Suppressor macrophage (primary cell): ENCODE measurements at regions not wholly inside any gene's neighbourhood (a gene's known extent, or its start where the extent isn't known, plus 50 kb on each side); places are given as distances from the start of the nearest gene placed in this dataset.
A peak's percentile ranks its signal among the peaks of the same experiment; 100 is the strongest.
"Not testable (repeated sequence)": the region's sequence is repeated elsewhere in the genome, so short reads cannot be mapped to it uniquely, and the experiment has no call there.

Source experiments
- DNase-seq, 4 experiments: peaks; one replicate each; pipeline ENCODE4 v3.0.0-alpha.2; 2020 to 2022

GRCh38 chr21:32823296-32823695 is 51.7 kb upstream of the PAXBP1 start:
- not testable (repeated sequence) for DNase-seq

- DNase-seq: no peak
Measured at GRCh38 chr21:32824950-32825349, 53.4 kb upstream of the PAXBP1 start.

GRCh38 chr21:32826329-32827167 is 55.0 kb upstream of the PAXBP1 start:
- DNase-seq: peak; percentile 50 to 76 (median 66)

DNA sequence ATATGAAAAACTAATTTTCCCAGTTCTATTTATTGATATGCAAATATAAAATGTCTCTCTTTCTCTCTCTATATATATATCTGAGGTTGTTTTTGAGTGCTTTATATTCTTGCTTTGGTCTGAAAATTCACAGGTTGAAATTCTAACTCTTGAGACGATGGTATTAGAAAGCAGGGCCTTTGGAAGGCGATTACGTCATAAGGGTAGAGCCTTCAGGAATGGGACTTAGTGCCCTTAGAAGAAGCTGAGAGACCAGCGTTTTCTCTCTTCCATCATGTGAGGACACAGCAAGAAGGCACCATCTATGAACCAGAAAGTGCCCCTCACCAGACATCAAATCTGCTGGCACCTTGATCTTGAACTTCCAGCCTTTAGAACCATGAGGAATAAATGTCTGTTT is 57.4 kb upstream of the PAXBP1 start:
- DNase-seq: no peak

DNA sequence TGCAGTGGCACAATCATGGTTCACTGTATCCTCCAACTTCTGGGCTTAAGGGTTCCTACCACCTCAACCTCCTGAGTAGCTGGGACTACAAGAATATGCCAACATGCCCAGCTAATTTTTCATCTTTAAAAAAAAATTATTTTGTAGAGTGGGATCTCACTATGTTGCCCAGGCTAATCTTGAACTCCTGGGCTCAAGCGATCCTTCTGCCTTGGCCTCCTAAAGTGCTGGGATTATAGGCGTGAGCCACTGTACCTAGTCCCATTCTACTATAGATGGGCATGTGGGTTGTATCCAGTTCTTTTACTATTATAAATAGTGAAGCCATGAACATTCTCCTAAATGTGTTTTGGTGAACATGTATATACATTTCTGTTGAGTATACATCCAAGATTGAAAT is 57.9 kb upstream of the PAXBP1 start:
- no peak for DNase-seq

DNA sequence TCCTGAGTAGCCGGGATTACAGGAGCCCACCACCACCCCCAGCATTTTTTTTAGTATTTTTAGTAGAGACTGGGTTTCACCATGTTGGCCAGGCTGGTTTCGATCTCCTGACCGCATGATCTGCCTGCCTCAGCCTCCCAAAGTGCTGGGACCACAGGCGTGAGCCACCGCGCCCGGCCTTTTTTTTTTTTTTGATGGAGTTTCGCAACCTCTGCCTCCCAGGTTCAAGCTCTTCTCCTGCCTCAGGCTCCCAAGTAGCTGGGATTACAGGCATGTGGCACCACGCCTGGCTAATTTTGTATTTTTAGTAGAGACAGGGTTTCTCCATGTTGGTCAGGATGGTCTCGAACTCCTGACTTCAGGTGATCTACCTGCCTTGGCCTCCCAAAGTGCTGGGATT is 60.2 kb upstream of the PAXBP1 start:
- DNase-seq: not testable (repeated sequence)

- no peak for DNase-seq
Measured at GRCh38 chr21:32834211-32834915, 62.8 kb upstream of the PAXBP1 start.

GRCh38 chr21:32834916-32835235 is 63.3 kb upstream of the PAXBP1 start:
- DNase-seq: no peak

DNA sequence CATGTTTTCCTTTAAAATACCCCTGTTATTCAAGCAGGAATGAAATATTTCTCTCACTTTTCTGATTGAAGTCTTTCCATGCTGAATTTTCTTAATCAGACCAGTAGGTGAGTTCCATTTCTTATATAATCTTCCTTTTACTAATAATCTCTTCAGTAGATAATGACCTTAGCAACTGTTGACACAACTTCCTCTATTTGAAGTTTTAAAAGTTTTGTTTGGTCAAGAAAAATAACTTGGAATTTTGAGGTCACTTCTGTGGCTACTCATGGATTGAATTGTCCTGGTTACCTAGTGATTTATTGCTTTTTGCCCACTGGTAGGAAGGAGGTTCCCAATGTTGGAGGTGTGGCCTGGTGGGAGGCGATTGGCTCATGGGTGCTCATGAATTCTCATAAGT is 70.6 kb upstream of the PAXBP1 start:
- DNase-seq: peak in 1 of 4 experiments; percentile 15

GRCh38 chr21:32843561-32843960 is 72.0 kb upstream of the PAXBP1 start:
- no peak for DNase-seq

DNA sequence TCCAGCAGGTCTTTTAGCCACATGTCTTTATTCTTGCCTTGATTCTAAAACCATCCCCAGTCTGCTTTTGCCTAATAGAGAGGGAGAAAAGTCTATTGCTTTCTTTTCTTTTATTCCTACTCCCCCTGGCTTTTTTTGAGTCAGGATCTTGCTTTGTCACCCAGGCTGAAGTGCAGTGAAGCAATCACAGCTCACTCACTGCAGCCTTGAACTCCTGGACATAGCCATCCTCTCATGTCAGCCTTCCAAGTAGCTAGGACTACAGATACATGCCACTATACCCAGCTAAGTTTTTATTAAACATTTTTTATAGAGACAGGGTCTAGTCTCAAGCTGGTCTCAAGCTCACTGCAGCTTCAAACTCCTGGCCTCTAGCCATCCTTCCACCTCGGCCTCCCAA is 72.5 kb upstream of the PAXBP1 start:
- DNase-seq: no peak

- DNase-seq: peak in 2 of 4 experiments; percentile 32 to 36
Measured at GRCh38 chr21:32844653-32845436, 73.3 kb upstream of the PAXBP1 start.

GRCh38 chr21:32858628-32859027 is 87.1 kb upstream of the PAXBP1 start:
- no peak for DNase-seq

GRCh38 chr21:32860399-32860798 is 88.8 kb upstream of the PAXBP1 start:
- no peak for DNase-seq

DNA sequence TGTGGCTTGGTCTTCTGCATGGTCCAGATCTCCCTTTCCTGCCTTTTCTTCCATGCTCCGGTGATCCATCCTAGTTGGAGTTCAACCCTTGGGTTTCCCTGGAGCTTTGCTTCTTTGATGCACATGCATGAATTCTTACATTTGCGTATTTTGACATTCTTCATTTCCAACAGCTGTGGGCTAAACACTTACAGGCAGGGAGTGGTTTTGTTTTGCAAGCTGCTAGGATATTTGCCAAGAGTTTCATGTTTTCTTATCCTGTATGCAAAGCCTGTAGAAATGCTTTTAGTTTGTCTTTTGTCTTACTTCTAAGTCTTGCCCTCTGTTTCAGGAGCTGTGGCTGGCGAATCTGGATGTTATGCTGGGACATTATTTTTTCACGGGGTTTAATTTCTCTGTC is 90.3 kb upstream of the PAXBP1 start:
- no peak for DNase-seq

- no peak for DNase-seq
Measured at GRCh38 chr21:32867597-32867996, 96.0 kb upstream of the PAXBP1 start.

- no peak for DNase-seq
Measured at GRCh38 chr21:32868631-32869454, 97.3 kb upstream of the PAXBP1 start.

DNA sequence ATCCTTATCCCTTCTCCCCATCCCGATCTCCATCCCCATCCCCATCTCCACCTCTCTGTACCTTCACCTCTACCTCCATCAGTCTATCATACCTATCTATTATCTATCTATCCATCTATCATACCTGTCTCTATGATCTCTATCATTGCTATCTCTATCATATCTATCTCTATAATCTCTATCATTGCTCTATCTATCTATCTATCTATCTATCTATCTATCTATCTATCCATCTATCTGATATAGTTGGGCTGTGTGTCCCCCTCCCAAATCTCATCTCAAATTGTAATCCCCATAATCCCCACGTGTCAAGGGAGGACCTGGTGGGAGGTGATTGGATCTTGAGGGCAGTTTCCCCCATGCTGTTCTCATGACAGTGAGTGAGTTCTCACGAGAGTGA is 97.9 kb upstream of the PAXBP1 start:
- DNase-seq: no peak

- no peak for DNase-seq
Measured at GRCh38 chr21:32876426-32876825, 104.9 kb upstream of the PAXBP1 start.

- DNase-seq: not testable (repeated sequence)
Measured at GRCh38 chr21:32877888-32878287, 106.3 kb upstream of the PAXBP1 start.

DNA sequence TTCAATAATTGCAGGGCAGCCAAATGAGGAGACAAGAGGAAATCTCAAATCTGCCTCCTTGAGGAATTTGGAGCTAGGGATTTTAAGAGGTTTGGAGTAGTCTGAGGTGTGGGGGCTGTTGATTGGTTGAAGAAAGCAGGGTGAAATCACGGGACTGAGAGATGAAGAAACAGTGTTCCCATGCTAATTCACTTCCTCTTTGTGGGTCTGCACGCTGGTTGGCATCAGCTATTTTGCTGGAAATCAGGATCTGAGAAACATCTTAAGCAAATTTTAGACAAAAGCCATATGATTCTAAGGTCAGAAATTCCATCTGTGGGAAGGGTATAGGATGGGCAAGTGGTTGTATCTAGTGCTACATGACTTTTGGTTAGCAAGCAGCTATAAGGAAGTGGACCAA is 107.1 kb upstream of the PAXBP1 start:
- DNase-seq: peak; percentile 81 to 95 (median 88)

GRCh38 chr21:32881458-32881857 is 109.9 kb upstream of the PAXBP1 start:
- no peak for DNase-seq

- DNase-seq: no peak
Measured at GRCh38 chr21:32884062-32884461, 112.5 kb upstream of the PAXBP1 start.
